ENCODE measurements at regions not wholly inside any gene's neighbourhood (a gene's known extent, or its start where the extent isn't known, plus 50 kb on each side); places are given as distances from the start of the nearest gene placed in this dataset.
A peak's percentile ranks its signal among the peaks of the same experiment; 100 is the strongest.

GRCh38 chr5:163893281-163893680 lies 387.9 kb downstream of the MAT2B start:
- H3K9me3 ChIP-seq (replicated peaks in 1 of 2; ENCODE audit: control insufficient read depth in 1 of 2, insufficient read depth in 1 of 2, low read length in 2 of 2), result no peaks in the 10 kb centered on the region
- no peaks in the 10 kb centered on the region for H4K20me1 ChIP-seq (ENCODE audit: insufficient read depth, low read length)
- WGBS (ENCODE audit: insufficient coverage), result no CpG with 5 or more reads among the region's 2 CpGs
- no peaks in the 10 kb centered on the region for H3K27me3 ChIP-seq (ENCODE audit: control insufficient read depth in 2 of 2, insufficient read depth in 2 of 2, low read length in 2 of 2)
- Mint-ChIP-seq H3K36me3 (peaks cover 0 to 1% of the 10 kb centered on the region in 2 donors), H3K9me3 (peaks cover 0 to 3% (median 0%) of the 10 kb centered on the region in 7 donors), H3K27me3 (ENCODE audit: low read depth in 3 of 3) (peaks cover 0 to 2% (median 0%) of the 10 kb centered on the region in 3 donors), H3K4me3 (no peak overlapping the region), H3K4me1 (peaks cover 32% of the 10 kb centered on the region), H3K27ac (peak overlapping the region in 4 of 7 donors; percentile 30 to 76 (median 64))
- no peak overlapping the region for H3K4me3 ChIP-seq (replicated peaks in 1 of 3; ENCODE audit: low read depth in 2 of 3, low read length in 3 of 3)
- peaks cover 10 to 37% of the 10 kb centered on the region in 2 donors for H3K4me1 ChIP-seq (ENCODE audit: control insufficient read depth in 1 of 2, insufficient read depth in 2 of 2, low read length in 2 of 2)
- no peak overlapping the region for H3K4me2 ChIP-seq (replicated peaks; ENCODE audit: extremely low read depth, low read length, poor library complexity, severe bottlenecking)
- H3K36me3 ChIP-seq (replicated peaks in 1 of 2; ENCODE audit: control insufficient read depth in 1 of 2, insufficient read depth in 2 of 2, low read length in 2 of 2), result no peaks in the 10 kb centered on the region
- peak overlapping the region in 1 of 2 donors; percentile 64 for H3K27ac ChIP-seq (ENCODE audit: low read depth in 1 of 2, low read length in 2 of 2)
- H3K9ac ChIP-seq (ENCODE audit: insufficient read depth, low read length, poor library complexity, severe bottlenecking), result no peak overlapping the region
- peak; percentile 38 to 52 (median 38) for DNase-seq
- intact Hi-C loops (cut with micrococcal nuclease), result loop anchor here in 1 of 2 donors (10.0 kb wide), 1 partner anchor 52 kb away; no protein-coding TSS in a partner anchor
- no peak for TF ChIP-seq CTCF (IDR thresholded peaks at IDR 0.05)
- H3K79me2 ChIP-seq (ENCODE audit: insufficient read depth, low read length), result no peaks in the 10 kb centered on the region
- H2AFZ ChIP-seq (ENCODE audit: insufficient read depth, low read depth, low read length, poor library complexity, severe bottlenecking), result no peak overlapping the region

GRCh38 chr5:163894645-163895044 lies 389.2 kb downstream of the MAT2B start:
- no peak for TF ChIP-seq CTCF (IDR thresholded peaks at IDR 0.05)
- no peaks in the 10 kb centered on the region for H3K79me2 ChIP-seq (ENCODE audit: insufficient read depth, low read length)
- H2AFZ ChIP-seq (ENCODE audit: insufficient read depth, low read depth, low read length, poor library complexity, severe bottlenecking), result no peak overlapping the region
- no peaks in the 10 kb centered on the region for H3K9me3 ChIP-seq (replicated peaks in 1 of 2; ENCODE audit: control insufficient read depth in 1 of 2, insufficient read depth in 1 of 2, low read length in 2 of 2)
- no peak overlapping the region for H3K9ac ChIP-seq (ENCODE audit: insufficient read depth, low read length, poor library complexity, severe bottlenecking)
- peaks cover 35% of the 10 kb centered on the region for H3K4me1 Mint-ChIP-seq
- peaks cover 0 to 3% (median 0%) of the 10 kb centered on the region in 7 donors for H3K9me3 Mint-ChIP-seq
- H3K36me3 ChIP-seq (replicated peaks in 1 of 2; ENCODE audit: control insufficient read depth in 1 of 2, insufficient read depth in 2 of 2, low read length in 2 of 2), result no peaks in the 10 kb centered on the region
- H3K4me1 ChIP-seq (ENCODE audit: control insufficient read depth in 1 of 2, insufficient read depth in 2 of 2, low read length in 2 of 2), result peaks cover 9 to 32% of the 10 kb centered on the region in 2 donors
- no peak overlapping the region for H3K4me3 ChIP-seq (replicated peaks in 1 of 3; ENCODE audit: low read depth in 2 of 3, low read length in 3 of 3)
- intact Hi-C loops (cut with micrococcal nuclease), result loop anchor here in 1 of 2 donors (10.0 kb wide), 1 partner anchor 50 kb away; no protein-coding TSS in a partner anchor
- no peaks in the 10 kb centered on the region for H4K20me1 ChIP-seq (ENCODE audit: insufficient read depth, low read length)
- DNase-seq, result peak; percentile 65 to 81 (median 77)
- peaks cover 0 to 2% (median 0%) of the 10 kb centered on the region in 3 donors for H3K27me3 Mint-ChIP-seq (ENCODE audit: low read depth in 3 of 3)
- H3K27ac Mint-ChIP-seq, result peak overlapping the region in 4 of 7 donors; percentile 24 to 71 (median 31)
- H3K4me3 Mint-ChIP-seq, result no peak overlapping the region
- peaks cover 0 to 1% of the 10 kb centered on the region in 2 donors for H3K36me3 Mint-ChIP-seq
- H3K27me3 ChIP-seq (ENCODE audit: control insufficient read depth in 2 of 2, insufficient read depth in 2 of 2, low read length in 2 of 2), result no peaks in the 10 kb centered on the region
- peak overlapping the region in 1 of 2 donors; percentile 64 for H3K27ac ChIP-seq (ENCODE audit: low read depth in 1 of 2, low read length in 2 of 2)
- H3K4me2 ChIP-seq (replicated peaks; ENCODE audit: extremely low read depth, low read length, poor library complexity, severe bottlenecking), result no peak overlapping the region

All from CD14-positive monocyte (primary cell).